HG02938 (cell line): ENCODE measurements at regions not wholly inside any gene's neighbourhood (a gene's known extent, or its start where the extent isn't known, plus 50 kb on each side); places are given as distances from the start of the nearest gene placed in this dataset.

Source experiments
- ATAC-seq: cut with Tn5 transposase; IDR thresholded peaks from one replicate; pipeline ENCODE4 v1.9.1; 2021; ENCODE audit warnings: mild to moderate bottlenecking, moderate library complexity; ENCODE audit not compliant: unreplicated experiment

GRCh38 chr12:115444346-115444745, 760.4 kb upstream of the TBX3 start:
- no peak for ATAC-seq

- ATAC-seq = no peak
Observed at GRCh38 chr12:115443351-115443938, 759.5 kb upstream of the TBX3 start.

- no peak for ATAC-seq
Observed at GRCh38 chr12:115440438-115440837, 756.5 kb upstream of the TBX3 start.

- ATAC-seq = no peak
Observed at GRCh38 chr12:115439008-115439601, 755.1 kb upstream of the TBX3 start.

- no peak for ATAC-seq
Observed at GRCh38 chr12:115438314-115438713, 754.3 kb upstream of the TBX3 start.

- ATAC-seq = no peak
Observed at GRCh38 chr12:115437061-115437567, 753.1 kb upstream of the TBX3 start.

- no peak for ATAC-seq
Observed at GRCh38 chr12:115433014-115433634, 749.1 kb upstream of the TBX3 start.

- no peak for ATAC-seq
Observed at GRCh38 chr12:115430636-115431035, 746.7 kb upstream of the TBX3 start.

- no peak for ATAC-seq
Observed at GRCh38 chr12:115426732-115427131, 742.8 kb upstream of the TBX3 start.

GRCh38 chr12:115424003-115424402, 740.0 kb upstream of the TBX3 start:
- ATAC-seq = no peak

- ATAC-seq = no peak
Observed at GRCh38 chr12:115423546-115423987, 739.6 kb upstream of the TBX3 start.

- ATAC-seq = no peak
Observed at GRCh38 chr12:115422845-115423545, 739.0 kb upstream of the TBX3 start.

GRCh38 chr12:115421796-115422709, 738.1 kb upstream of the TBX3 start:
- ATAC-seq = no peak

- no peak for ATAC-seq
Observed at GRCh38 chr12:115421350-115421749, 737.4 kb upstream of the TBX3 start.

GRCh38 chr12:115419145-115419646, 735.2 kb upstream of the TBX3 start:
- no peak for ATAC-seq

- ATAC-seq = no peak
Observed at GRCh38 chr12:115417610-115418009, 733.6 kb upstream of the TBX3 start.

- ATAC-seq = no peak
Observed at GRCh38 chr12:115416869-115417268, 732.9 kb upstream of the TBX3 start.

- no peak for ATAC-seq
Observed at GRCh38 chr12:115413626-115414025, 729.7 kb upstream of the TBX3 start.

GRCh38 chr12:115412831-115413230, 728.9 kb upstream of the TBX3 start:
- ATAC-seq = no peak

- no peak for ATAC-seq
Observed at GRCh38 chr12:115411121-115411520, 727.1 kb upstream of the TBX3 start.
